ENCODE measurements at regions not wholly inside any gene's neighbourhood (a gene's known extent, or its start where the extent isn't known, plus 50 kb on each side); places are given as distances from the start of the nearest gene placed in this dataset.

DNA sequence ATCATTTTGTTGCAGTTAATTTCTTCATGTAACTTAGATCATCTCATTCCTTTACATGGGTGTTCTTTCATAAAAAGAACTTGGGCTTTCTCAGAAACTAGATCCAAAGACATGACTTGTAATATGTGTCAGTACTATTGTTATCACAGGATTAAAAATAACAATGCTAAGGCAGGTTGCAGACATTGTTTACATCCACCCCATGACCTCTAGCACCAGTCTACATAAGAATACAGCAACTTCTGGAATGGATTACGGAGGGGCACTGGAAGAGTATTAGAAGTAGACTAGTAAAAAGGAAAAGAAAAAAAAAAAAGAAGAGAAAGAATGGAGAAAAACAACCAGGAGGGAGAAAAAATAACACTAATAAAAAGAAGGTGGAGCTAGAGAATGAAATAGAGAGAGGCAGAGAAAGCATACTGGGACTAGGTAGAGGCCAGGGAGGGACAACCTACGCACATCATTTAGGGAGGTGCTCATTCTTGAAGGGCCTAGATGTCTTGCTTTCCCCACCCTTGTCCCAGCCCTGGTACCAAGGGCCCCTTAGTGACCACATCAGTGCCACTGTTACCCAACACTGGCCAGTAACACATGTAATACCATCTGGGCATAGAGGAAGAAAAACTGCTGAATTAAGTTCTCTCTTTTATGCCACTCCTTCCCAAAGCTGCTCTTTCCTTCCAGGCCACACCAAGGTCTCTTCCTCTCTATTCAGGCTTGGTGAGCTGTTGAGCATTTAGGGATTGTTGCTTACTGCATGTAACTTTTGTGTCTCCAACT is 70.6 kb upstream of the KLF7 start:
- no peak for DNase-seq

DNA sequence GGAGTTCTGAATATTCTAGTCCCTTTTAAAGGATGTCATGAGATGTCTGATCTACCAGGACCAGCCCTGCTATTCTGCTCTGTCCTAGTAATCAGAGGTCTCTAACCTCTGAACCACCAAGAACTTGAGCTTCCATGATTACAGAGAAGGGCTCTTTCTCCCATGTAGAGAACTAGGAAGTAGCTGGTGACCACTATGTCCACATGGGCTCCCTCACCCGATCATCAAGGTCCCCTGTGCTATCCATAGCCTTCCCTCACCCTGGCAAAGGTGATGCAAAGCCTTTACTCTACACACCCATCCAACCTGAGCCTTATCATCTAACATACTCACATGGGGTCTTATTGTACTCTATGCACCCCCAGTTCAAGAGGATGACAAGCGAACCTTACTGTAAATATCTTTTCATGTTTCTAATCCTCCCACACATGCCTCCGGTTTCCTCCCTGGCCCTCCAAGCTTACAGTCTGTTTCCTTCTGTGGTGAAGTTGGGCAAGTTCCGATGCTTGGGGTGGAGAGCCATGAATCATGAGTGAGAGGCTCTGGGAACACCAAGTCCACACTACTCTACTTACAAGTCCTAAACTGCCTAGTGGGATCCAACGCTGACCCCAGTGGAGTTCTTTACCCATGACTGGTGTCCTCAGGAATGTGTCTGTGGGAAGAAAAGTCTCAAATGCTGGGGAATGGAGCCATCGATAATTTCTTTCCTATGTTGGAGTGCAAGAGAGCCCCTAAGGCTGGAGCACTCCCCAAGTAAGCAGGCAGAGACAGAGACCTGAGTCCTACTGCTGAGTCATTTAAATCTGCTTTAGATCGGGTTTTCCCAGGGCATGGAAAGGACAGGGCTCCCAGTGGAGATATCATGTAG is 73.3 kb upstream of the KLF7 start:
- DNase-seq: no peak

DNA sequence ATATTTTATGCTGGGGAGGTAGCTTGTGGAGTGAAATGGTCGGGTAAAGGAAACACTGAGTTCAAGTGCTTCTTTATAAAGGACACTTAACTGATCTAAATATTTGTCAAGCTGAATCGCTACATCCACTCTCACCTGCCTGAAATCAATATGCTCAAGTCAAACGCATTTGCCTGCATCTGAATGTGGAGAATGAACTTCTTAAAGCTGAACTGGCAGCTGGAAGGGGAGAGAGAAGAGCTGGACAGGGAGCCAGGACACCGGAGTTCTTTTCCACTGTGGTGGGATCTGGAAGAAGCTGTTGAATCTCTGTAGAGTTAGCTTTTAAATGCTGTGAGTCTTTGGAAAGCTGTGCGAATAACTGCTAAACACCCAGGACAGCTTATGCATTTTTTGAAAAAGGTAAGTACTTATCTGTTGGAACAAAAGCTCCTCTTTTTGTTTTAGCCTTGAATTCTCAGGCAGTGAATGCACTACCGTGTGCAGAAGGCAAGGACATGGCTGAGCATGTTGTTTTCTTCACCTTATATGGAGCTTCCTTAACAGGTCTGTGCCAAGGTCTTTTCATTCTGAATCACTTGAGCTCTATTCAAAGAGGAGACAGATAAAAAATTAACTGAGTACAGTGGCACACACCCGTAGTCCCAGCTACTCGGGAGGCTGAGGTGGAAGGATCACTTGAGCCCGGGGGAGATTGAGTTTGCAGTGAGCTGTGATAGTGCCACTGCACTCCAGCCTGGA is 74.2 kb upstream of the KLF7 start:
- no peak for DNase-seq

DNA sequence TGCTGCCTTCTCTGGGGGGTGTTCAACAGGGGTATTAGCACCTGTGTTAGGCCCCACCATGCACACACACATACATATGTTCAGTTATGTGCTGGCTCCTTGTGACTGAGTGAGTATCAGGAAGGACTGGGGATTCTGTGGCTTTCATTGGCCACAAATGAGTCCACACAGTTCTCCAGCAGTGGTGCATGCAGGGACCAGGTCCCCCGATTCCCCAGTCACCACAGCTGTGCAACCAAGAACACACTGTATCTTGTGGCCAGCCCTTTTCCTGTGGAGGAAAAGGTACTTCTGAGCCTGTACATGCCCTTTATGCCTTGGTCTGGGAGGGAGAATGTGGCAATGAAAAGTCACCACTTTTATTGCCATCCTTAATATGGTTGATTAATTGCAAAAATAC is 74.9 kb upstream of the KLF7 start:
- DNase-seq: no peak

DNA sequence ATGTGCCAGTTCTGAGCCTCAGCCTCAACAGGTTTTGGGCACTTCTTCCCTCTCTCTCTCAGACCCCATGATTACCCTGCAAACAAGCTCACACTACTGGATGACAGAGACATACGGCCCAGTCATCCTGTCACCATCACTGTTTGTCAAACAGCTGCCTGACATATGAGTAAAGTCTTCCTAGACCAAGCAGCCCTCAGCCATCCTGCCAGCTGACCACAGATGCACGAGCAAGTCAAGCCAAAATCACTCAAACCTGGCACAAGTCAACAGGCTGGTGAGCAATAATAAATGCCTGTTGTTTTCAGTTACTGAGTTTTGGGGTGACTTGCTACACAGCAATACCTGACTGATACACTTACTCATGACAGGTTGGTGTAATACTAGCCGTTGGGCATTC is 75.5 kb upstream of the KLF7 start:
- no peak for DNase-seq

DNA sequence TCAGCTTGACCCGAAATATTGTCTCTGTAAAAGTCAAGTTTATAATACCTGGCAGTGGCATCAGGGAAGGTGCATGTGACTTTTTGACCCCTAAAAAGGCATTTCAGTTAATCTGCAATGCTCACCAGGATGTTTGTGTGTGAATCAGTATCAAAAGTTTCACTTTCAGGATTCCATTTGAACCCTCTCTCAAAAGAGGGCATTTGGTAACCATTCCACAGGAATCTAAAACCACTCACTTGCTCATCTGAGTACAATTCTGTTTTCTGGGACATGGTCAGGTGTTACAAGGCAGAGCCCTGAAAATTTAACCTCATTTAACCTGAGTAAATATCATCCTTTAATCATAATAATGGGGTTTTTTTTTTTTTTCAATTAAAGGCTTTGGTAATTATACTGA is 77.9 kb upstream of the KLF7 start:
- no peak for DNase-seq

DNA sequence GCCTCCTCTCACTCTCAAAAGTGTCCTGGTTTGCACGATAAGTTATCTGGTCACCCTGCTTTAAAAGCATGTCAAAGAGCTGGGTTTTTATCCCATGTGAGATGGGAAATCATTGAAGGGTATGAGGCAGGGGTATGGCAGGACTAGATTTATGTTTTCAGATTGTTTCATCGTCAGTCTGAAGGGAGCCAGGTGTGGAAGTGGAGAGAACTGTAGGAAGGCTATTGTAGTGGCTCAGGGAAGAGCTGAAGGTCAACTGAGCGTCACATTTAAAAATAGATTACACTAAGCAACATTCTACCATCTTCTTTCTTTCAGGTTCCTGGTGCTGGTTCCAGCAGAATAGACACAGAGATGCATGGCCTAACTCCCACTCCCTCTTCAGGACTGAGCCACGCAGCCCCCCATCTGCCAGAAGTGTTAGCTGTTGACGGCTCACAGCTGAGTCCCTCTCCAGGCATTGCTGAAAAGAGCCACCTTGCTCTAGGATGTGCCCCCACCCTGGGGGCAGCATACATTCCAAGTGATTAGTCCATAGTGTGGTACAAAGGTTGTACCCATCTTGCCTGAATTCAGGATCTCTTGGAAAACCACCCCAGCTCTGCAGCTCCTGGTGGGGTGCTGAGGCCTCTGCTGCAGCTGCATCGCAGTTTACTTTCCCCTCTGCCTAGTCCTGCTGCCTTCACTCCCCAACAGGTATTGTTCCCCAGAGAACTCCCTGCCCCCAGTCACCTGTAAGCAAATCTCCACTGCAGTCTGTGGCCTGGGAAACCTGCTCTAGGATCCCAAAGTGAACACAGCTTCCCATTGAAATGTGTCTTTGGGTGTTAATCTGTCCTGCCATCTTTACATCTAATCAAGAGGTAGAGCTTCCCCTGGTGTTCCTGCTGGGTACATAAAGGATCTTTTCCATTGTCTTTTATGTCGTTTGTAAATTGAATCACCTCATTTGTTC is 79.5 kb upstream of the KLF7 start:
- no peak for DNase-seq

DNA sequence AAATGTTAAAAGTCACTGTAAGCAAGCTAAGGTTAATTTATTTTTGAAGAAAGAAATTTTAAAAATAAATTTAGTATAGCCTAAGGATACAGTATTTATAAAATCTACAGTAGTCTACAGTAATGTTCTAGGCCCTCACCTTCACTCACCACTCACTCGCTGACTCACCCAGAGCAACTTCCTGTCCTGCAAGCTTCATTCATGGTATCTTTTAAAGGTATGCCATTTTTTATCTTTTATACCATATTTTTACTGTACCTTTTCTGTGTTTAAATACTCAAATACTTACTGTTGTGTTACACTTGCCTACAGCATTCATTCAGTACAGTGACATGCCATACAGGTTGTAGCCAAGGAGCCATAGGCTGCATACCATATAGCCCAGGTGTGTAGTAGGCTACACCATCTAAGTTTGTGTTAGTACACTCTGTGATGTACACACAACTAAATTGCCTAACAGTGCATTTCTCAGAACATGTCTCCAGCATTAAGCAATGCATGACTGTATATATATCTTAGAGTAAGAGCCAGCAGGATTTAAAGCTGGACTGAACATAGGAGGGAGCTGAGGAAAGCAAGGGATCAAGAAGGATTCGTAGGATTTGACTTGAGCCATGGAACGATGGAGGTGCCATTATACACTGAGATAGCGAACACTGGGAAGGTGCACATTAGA is 83.1 kb upstream of the KLF7 start:
- no peak for DNase-seq

DNA sequence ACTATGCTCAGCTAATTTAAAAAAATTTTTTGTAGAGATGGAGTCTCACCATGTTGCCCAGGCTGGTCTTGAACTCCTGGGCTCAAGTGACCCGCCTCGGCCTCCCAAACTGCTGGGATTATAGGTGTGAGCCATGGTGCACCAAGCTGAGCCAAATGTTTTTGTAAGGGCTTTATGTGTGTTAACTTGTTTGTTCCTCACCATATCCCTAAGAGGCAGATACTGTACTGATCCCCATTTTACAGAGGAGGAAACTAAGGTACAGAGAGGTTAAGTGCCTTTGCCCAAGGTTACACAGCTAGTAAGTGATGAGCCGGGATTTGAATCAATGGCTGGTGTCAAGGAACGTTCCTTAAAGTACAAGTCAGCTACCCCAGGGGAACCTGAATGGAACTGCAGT is 85.3 kb upstream of the KLF7 start:
- DNase-seq: no peak

DNA sequence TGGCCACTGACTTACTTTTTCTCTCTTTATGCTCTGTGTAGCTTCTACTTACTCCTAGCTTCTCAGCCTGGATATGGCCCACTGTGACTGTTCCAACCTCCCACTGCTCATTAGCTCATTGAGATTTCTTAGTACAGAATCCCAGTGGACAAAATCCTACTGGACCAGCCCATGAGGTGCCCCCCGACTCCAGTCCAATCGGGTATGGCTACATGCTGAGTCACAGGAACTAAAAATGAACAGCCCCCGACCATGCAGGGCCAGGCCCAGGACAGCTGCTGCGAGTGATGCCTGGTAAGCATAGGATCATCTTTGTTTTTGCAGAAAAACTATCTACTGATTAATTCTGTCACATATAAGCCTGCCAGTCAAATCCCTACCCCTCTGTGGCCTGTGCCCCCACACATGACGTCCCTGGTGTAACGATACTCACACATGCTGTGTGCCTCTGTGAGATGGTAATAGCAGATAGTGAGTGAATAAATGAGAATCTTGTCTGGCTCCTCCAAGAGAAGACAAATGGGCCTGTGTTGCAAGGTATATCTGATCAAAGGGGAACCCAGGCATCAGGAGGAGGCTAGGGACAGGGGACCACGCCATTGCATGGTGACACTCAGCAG is 85.9 kb upstream of the KLF7 start:
- DNase-seq: no peak

DNA sequence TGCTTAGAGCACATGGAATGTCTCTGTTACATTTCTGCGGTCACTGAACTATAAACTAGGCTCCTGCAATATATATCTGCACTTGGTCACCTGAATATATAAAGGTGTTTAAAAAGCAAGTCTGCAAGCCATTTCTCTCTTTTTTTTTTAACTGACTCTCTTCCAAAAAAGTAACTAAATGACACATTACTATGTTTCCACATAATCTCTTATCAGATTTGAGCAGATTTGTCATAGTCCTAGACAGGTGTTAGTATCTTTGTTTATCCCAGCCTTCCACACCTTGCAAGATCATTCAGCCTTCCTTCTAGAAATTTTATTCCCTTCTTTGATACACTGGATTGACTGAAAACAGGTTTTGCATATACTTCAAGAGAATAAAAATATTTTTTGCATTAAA is 86.7 kb upstream of the KLF7 start:
- no peak for DNase-seq

DNA sequence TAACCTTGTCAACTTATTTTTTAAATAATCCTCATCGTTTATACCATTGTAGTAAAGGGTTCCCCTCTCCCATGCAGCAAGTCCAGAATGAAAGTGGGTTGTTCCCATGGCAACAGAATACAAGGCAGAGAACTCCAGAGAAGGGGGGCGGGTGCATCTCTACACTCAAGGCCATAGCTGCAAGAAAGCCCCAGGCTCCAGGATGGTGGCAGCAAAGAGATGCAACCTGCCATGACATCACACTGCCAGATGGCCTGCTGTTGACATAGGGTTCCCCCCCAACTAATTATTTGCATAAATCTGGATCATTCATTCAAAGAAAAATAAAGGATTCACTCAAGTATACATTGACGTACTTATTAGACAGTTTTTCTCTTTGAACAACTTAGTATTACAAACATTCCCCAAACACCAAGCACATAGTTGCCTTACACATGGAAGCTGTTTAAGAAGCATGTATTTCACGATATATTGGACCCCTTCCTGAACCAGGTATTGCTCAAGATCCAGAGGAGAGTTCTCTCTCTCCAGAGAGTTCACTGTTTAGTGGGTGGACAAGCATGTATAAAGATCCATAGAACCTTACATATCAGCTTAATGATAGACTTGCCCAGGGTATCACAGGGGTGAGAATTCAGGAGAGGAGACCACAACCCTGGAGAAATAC is 87.4 kb upstream of the KLF7 start:
- DNase-seq: no peak

DNA sequence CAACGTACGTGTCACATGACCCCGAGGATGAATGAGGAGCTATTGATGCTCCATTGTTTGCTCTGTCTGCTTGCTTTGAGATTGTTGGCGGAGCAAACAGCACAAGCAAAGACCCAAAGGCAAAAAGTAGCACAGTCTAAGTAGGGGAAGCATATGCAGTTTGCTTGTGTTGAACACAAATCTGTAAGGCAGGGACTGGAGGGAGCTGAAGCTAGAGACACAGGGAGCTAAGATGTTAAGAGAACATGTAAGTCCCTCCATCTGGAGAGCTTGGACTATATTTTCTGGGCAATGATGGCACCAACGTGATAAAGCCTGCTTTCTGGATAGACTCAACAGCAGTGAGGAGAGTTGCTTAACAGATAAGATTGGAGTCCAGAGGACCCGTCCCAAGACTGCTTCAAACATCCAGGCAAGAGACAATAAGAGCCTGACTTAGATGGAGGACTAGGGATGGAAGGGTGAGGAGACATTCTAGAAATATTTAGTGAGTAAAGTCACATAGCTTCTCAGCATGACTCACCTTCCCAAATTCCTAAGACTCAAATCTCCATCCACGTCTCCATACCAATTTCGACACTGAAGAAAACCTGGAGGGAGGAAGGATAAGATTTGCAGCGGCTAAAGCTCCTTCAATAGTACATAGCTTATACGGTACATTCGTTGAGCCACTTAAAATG is 88.1 kb upstream of the KLF7 start:
- DNase-seq: no peak

DNA sequence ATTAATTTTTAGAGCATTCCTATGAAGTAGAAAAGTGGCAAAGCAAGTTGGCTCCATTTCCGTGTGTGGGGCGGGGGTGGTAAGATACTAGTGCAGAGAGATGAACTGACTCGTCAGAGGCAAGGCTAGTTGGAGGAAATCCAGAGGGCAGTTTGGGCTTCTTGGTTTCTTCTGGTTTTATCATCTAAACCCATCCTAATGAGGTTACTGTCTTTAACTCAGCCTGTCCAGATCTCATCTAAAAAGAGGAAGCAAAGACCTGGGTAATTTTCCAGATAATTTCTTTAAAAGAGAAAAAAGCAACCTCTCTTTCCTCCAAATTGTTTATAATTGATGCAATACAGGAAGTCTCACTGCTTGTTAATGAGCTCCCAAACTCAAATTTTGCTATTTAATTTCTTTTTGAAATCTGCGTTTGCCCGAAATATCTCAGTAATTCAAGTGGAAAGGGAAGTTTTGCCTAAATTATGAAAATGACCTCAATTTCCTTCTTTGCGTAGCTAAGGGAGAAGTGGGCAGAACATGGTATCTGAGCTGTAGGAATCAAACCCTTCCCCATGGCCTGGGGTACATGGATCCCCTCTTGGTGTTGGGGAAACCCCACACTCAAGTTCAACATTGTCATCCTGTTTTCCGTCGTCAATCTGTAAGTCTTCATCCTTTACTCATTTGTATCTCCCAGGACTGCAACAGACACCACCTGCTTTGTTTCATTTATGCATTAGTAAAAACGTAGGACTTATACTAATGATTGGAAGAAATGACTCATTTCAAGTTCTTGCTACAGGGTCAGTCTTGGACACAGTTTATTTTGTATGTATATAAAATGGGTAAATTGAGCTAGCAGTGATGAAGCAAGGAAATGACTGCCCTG is 89.1 kb upstream of the KLF7 start:
- no peak for DNase-seq

DNA sequence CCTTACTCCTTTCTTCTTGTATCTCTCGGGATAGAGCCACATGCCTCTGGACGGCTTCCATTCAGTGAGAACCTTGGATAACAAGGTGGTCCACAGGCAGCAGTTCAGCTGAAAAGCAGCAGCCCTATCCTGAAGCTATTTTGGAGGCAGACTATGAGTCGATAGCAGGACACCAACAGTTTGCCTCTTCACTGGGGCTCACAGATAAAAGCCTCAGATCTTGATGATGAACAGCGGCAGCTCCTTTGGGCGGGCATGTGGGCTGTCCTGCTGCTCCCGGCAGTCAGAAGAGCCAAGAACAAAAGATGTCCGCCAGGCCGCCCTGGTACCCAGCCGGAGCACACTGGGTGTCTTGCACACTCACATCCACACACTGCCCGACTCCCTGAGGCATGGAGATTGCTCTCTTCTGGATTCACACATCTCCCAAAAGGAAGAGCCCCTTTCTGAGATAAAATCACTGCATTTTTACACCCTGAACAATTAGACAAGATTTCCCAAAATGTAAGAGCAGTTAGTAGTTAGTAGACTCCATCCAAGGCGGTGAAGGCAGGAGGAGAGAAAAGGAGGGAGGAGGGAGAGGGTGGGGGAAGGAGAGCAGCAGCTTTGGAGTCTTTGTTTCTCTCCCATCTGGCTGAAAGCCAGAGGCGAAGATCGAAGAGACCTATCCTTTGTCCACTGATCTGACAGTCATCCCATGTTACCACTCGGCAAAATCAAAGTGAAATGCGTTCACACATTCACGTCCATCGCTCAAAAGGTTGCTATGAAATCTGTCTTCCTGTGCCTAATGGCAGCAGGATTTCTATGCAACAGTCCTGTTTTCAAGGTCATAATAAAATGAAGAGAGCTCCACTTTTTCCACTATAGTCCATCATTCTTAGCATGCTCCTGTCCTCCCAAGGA is 90.1 kb upstream of the KLF7 start:
- DNase-seq: no peak

DNA sequence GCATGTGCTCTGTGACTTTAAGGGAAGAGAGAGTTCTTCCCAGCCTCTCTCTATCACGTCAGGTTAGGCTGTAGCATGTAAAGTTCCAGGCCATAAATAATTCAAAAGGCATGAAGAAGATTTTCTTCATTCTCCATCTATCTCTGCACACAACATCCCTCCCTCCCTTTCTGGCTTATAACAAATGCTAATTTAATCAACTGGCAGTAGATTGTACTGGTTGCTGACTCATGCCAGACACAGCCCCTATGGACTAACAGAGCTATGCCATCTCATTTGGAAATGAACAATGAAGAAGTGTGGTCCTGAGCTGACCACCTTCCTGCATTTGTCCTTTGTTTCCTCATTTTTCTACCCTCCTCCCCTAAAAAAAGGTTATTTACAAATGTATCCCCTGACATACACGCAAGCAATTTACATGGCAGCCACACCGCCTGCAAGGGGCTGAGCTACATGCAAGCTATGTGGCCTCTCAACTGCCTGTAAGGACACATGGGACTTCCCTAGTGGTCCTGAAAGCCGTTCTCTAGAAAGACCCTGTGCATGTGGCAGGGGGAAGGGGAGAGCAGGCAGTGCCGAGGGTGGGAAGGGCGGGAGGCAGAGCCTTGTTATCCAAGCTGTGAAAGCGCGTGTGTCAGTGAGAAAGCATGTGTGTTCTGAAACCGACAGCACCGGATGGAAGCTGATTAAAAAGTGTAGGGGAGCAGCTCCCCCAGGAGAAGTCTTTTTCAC is 90.9 kb upstream of the KLF7 start:
- DNase-seq: no peak
